ENCODE measurements at regions not wholly inside any gene's neighbourhood (a gene's known extent, or its start where the extent isn't known, plus 50 kb on each side); places are given as distances from the start of the nearest gene placed in this dataset.

- in situ Hi-C loops (cut with HindIII; ENCODE audit: extremely low pct_ligation_motif_present, low pct_unique_long_range_greater_than_20kb) = no loop called here
- Histone ChIP-seq H3K9me3 (ENCODE audit: low read length) (no peaks in the 10 kb centered on the region), H3K4me1 (ENCODE audit: insufficient read depth, low read length) (no peaks in the 10 kb centered on the region), H2AFZ (ENCODE audit: low read length) (no peak overlapping the region), H4K20me1 (ENCODE audit: insufficient read depth, low read length) (no peaks in the 10 kb centered on the region), H3K36me3 (replicated peaks in 1 of 2; ENCODE audit: control insufficient read depth in 1 of 2, insufficient read depth in 2 of 2, low read length in 2 of 2) (no peaks in the 10 kb centered on the region), H3K4me3 (replicated peaks in 1 of 3; ENCODE audit: insufficient read depth in 1 of 3, low read depth in 2 of 3, low read length in 3 of 3) (no peak overlapping the region), H3K4me2 (ENCODE audit: low read depth, low read length) (no peak overlapping the region), H3K27ac (ENCODE audit: extremely low read length, insufficient read depth, low read length) (no peak overlapping the region), H3K27me3 (ENCODE audit: control insufficient read depth in 1 of 2, insufficient read depth in 2 of 2, low read length in 2 of 2) (no peaks in the 10 kb centered on the region; a peak in 1 of 5 replicates), H3K79me2 (ENCODE audit: insufficient read depth, low read length) (no peaks in the 10 kb centered on the region), H3K9ac (ENCODE audit: insufficient read depth, low read depth, low read length) (no peak overlapping the region)
- CTCF ChIA-PET (ENCODE audit: low intra/inter-chr PET ratio, low total read pairs) = no interaction called here
- no peak for FAIRE-seq
- no TSS peak for BruUV-seq (replicated peaks)
- no peak for DNase-seq (ENCODE audit: low spot score)
- intact Hi-C loops (cut with micrococcal nuclease; ENCODE audit: unreplicated experiment) = loop anchor here (2.0 kb wide), 1 partner anchor 229 kb away; no protein-coding TSS in a partner anchor
- ATAC-seq = no peak
- POLR2A ChIA-PET = no interaction called here
- 12% methylated on average over 7 of the region's 7 CpGs for WGBS (ENCODE audit: low lambda C conversion rate)
- TF ChIP-seq HNRNPL (IDR thresholded peaks at IDR 0.05; ENCODE audit: low read depth, low read length) = no peak
- peak; percentile 19; the same call in 1 of the 2 replicates for TF ChIP-seq RFX1 (IDR thresholded peaks at IDR 0.05)
- peak; percentile 83 for TF ChIP-seq RFX5 (IDR thresholded peaks at IDR 0.05; ENCODE audit: low read depth, low read length)
Measured at GRCh38 chr5:35369965-35370790, 139.9 kb upstream of the PRLR start.

DNA sequence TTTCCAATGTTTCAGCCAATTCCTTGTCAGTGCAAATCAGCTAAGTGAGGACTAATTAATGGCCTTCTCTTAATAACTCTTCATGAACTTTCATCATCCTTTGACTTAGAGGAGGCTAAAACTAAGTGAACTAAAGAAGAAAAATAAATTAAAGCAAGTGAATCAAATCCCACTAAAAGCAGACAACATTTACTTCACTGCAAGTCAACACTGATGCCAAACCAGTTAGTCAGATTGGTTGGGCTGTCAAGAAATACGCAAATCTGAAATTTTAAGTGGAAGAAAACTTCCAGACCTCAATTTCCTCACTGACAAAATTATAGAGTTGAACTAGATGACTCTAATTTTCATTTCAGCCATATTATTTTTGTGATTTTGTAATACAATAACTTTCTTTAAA is 137.2 kb upstream of the PRLR start:
- no peaks in the 10 kb centered on the region for H4K20me1 ChIP-seq (ENCODE audit: insufficient read depth, low read length)
- ATAC-seq (no peak), DNase-seq (ENCODE audit: low spot score) (no peak), FAIRE-seq (no peak)
- BruUV-seq (replicated peaks) = no TSS peak
- H3K9me3 ChIP-seq (ENCODE audit: low read length) = no peaks in the 10 kb centered on the region
- in situ Hi-C loops (cut with HindIII; ENCODE audit: extremely low pct_ligation_motif_present, low pct_unique_long_range_greater_than_20kb) = no loop called here
- H3K27ac ChIP-seq (ENCODE audit: extremely low read length, insufficient read depth, low read length) = no peak overlapping the region
- no peaks in the 10 kb centered on the region for H3K79me2 ChIP-seq (ENCODE audit: insufficient read depth, low read length)
- no peak overlapping the region for H3K9ac ChIP-seq (ENCODE audit: insufficient read depth, low read depth, low read length)
- ChIA-PET CTCF (ENCODE audit: low intra/inter-chr PET ratio, low total read pairs) (no interaction called here), POLR2A (no interaction called here)
- no peaks in the 10 kb centered on the region for H3K4me1 ChIP-seq (ENCODE audit: insufficient read depth, low read length)
- no peak overlapping the region for H3K4me2 ChIP-seq (ENCODE audit: low read depth, low read length)
- H3K36me3 ChIP-seq (replicated peaks in 1 of 2; ENCODE audit: control insufficient read depth in 1 of 2, insufficient read depth in 2 of 2, low read length in 2 of 2) = no peaks in the 10 kb centered on the region
- 36% methylated on average over 1 of the region's 1 CpG for WGBS (ENCODE audit: low lambda C conversion rate)
- no peaks in the 10 kb centered on the region; a peak in 1 of 5 replicates for H3K27me3 ChIP-seq (ENCODE audit: control insufficient read depth in 1 of 2, insufficient read depth in 2 of 2, low read length in 2 of 2)
- H3K4me3 ChIP-seq (replicated peaks in 1 of 3; ENCODE audit: insufficient read depth in 1 of 3, low read depth in 2 of 3, low read length in 3 of 3) = no peak overlapping the region
- no peak overlapping the region for H2AFZ ChIP-seq (ENCODE audit: low read length)
- intact Hi-C loops (cut with micrococcal nuclease; ENCODE audit: unreplicated experiment) = no loop called here
- TF ChIP-seq, protein P1, sequence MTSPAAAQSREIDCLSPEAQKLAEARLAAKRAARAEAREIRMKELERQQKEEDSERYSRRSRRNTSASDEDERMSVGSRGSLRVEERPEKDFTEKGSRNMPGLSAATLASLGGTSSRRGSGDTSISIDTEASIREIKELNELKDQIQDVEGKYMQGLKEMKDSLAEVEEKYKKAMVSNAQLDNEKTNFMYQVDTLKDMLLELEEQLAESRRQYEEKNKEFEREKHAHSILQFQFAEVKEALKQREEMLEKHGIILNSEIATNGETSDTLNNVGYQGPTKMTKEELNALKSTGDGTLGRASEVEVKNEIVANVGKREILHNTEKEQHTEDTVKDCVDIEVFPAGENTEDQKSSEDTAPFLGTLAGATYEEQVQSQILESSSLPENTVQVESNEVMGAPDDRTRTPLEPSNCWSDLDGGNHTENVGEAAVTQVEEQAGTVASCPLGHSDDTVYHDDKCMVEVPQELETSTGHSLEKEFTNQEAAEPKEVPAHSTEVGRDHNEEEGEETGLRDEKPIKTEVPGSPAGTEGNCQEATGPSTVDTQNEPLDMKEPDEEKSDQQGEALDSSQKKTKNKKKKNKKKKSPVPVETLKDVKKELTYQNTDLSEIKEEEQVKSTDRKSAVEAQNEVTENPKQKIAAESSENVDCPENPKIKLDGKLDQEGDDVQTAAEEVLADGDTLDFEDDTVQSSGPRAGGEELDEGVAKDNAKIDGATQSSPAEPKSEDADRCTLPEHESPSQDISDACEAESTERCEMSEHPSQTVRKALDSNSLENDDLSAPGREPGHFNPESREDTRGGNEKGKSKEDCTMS (CRISPR knock-in tag; conservative IDR thresholded peaks at IDR 0.05) = no peak
- TF ChIP-seq EHMT2 (IDR thresholded peaks at IDR 0.05; ENCODE audit: borderline replicate concordance, low read depth, low read length) (no peak), HMG20B (CRISPR knock-in tag; conservative IDR thresholded peaks at IDR 0.05) (no peak), CEBPG (CRISPR knock-in tag; IDR thresholded peaks at IDR 0.05) (no peak), ZNF160 (CRISPR knock-in tag; IDR thresholded peaks at IDR 0.05) (no peak), TOPORS (CRISPR knock-in tag; IDR thresholded peaks at IDR 0.05) (no peak), CC2D1A (CRISPR knock-in tag; IDR thresholded peaks at IDR 0.05) (no peak), AKAP8 (CRISPR knock-in tag; IDR thresholded peaks at IDR 0.05) (no peak), GRHL1 (CRISPR knock-in tag; conservative IDR thresholded peaks at IDR 0.05) (no peak), MAFF (IDR thresholded peaks at IDR 0.05; ENCODE audit: low read depth, low read length) (no peak)
- TF ChIP-seq, protein P2, sequence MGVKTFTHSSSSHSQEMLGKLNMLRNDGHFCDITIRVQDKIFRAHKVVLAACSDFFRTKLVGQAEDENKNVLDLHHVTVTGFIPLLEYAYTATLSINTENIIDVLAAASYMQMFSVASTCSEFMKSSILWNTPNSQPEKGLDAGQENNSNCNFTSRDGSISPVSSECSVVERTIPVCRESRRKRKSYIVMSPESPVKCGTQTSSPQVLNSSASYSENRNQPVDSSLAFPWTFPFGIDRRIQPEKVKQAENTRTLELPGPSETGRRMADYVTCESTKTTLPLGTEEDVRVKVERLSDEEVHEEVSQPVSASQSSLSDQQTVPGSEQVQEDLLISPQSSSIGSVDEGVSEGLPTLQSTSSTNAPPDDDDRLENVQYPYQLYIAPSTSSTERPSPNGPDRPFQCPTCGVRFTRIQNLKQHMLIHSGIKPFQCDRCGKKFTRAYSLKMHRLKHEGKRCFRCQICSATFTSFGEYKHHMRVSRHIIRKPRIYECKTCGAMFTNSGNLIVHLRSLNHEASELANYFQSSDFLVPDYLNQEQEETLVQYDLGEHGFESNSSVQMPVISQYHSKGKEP (CRISPR knock-in tag; IDR thresholded peaks at IDR 0.05) = no peak

Measured in HepG2 (cell line).